ENCODE measurements at regions not wholly inside any gene's neighbourhood (a gene's known extent, or its start where the extent isn't known, plus 50 kb on each side); places are given as distances from the start of the nearest gene placed in this dataset.

GRCh38 chr11:122392508-122392907 is 263.0 kb upstream of the UBASH3B start:
- in situ Hi-C loops (cut with MboI; ENCODE audit: low sequenced_read_pairs) (no loop called here), dilution Hi-C loops (cut with HindIII; ENCODE audit: low sequenced_read_pairs, unreplicated experiment) (no loop called here), intact Hi-C loops (cut with micrococcal nuclease) (no loop called here)
- no CpG with 5 or more reads among the region's 3 CpGs for WGBS, 2 experiments (ENCODE audit: extremely low coverage in 2 of 2, insufficient read length in 1 of 2)
- TF ChIP-seq SMC3 (IDR thresholded peaks at IDR 0.05; ENCODE audit: low read depth, low read length) = no peak
- TF ChIP-seq POLR2A (IDR thresholded peaks at IDR 0.05; ENCODE audit: low read depth, low read length) = no peak
- TF ChIP-seq CTCF (conservative IDR thresholded peaks at IDR 0.05; ENCODE audit: low read depth, low read length) = no peak
- no peak for TF ChIP-seq CEBPB (IDR thresholded peaks at IDR 0.05; ENCODE audit: low read depth, low read length)
- no peak for TF ChIP-seq CHD1 (IDR thresholded peaks at IDR 0.05; ENCODE audit: low read depth, low read length)
- no peak for TF ChIP-seq BHLHE40 (IDR thresholded peaks at IDR 0.05; ENCODE audit: low read depth, low read length)
- TF ChIP-seq RCOR1 (IDR thresholded peaks at IDR 0.05; ENCODE audit: insufficient replicate concordance, low read length) = no peak
- TF ChIP-seq ELK1 (IDR thresholded peaks at IDR 0.05; ENCODE audit: borderline replicate concordance, low read depth, low read length) = no peak
- no peak for TF ChIP-seq MAFK (IDR thresholded peaks at IDR 0.05; ENCODE audit: low read depth, low read length)
- no peak for TF ChIP-seq RFX5 (IDR thresholded peaks at IDR 0.05; ENCODE audit: low read depth, low read length)
- no peak for TF ChIP-seq MAZ (IDR thresholded peaks at IDR 0.05; ENCODE audit: borderline replicate concordance, low read depth, low read length)
- no peak for TF ChIP-seq RAD21 (IDR thresholded peaks at IDR 0.05; ENCODE audit: low read length)
- TF ChIP-seq FOS (IDR thresholded peaks at IDR 0.05; ENCODE audit: low read depth, low read length) = no peak
- TF ChIP-seq NFE2L2 (IDR thresholded peaks at IDR 0.05; ENCODE audit: low read depth, low read length) = no peak
- TF ChIP-seq MXI1 (IDR thresholded peaks at IDR 0.05; ENCODE audit: borderline replicate concordance, low read depth, low read length) = no peak
- no peak for TF ChIP-seq USF2 (IDR thresholded peaks at IDR 0.05; ENCODE audit: low read depth, low read length)
- H4K8ac ChIP-seq (ENCODE audit: low read depth in 2 of 2, low read length in 2 of 2) = no peak overlapping the region
- no peaks in the 10 kb centered on the region for H3K9me1 ChIP-seq (ENCODE audit: insufficient read depth, low read length)
- no peak overlapping the region for H2AK9ac ChIP-seq (replicated peaks; ENCODE audit: low read depth, low read length, poor library complexity)
- no peak overlapping the region for H2AK5ac ChIP-seq (ENCODE audit: low read depth, low read length)
- ChIA-PET CTCF (no interaction called here), POLR2A (ENCODE audit: unreplicated experiment) (no interaction called here)
- no peak overlapping the region for H3K4me3 ChIP-seq (ENCODE audit: insufficient read depth, low read depth, low read length)
- H3K4ac ChIP-seq (ENCODE audit: low read depth, low read length) = no peak overlapping the region
- H3K4me1 ChIP-seq (ENCODE audit: control insufficient read depth, insufficient read depth, low read length) = no peaks in the 10 kb centered on the region
- H2AFZ ChIP-seq (replicated peaks; ENCODE audit: low read length, poor library complexity) = no peak overlapping the region
- H4K20me1 ChIP-seq (ENCODE audit: insufficient read depth, low read length) = no peaks in the 10 kb centered on the region
- 0 out of 2 replicates have a peak, but pooled peaks cover 1% of the 10 kb centered on the region for H3K9me3 ChIP-seq (ENCODE audit: control insufficient read depth, insufficient read depth, low read length)
- H3K14ac ChIP-seq (replicated peaks; ENCODE audit: low read depth, low read length) = no peak overlapping the region
- H3K23ac ChIP-seq (ENCODE audit: low read depth, low read length) = no peak overlapping the region
- no peak overlapping the region for H2BK15ac ChIP-seq (ENCODE audit: low read depth, low read length)
- no peak overlapping the region for H3K56ac ChIP-seq (ENCODE audit: extremely low read depth, insufficient read depth, low read length)
- no peak for DNase-seq
- H3K36me3 ChIP-seq (ENCODE audit: control insufficient read depth, insufficient read depth, low read length) = no peaks in the 10 kb centered on the region
- no TSS peak for BruUV-seq (replicated peaks)
- no peak overlapping the region for H2BK120ac ChIP-seq (ENCODE audit: low read depth, low read length)
- no peak overlapping the region for H3K27ac ChIP-seq (ENCODE audit: insufficient read depth, low read length)
- no peak overlapping the region for H3K18ac ChIP-seq (ENCODE audit: low read depth, low read length)
- no peaks in the 10 kb centered on the region for H3K79me1 ChIP-seq (ENCODE audit: low read depth in 1 of 2, low read length in 2 of 2)
- H2BK5ac ChIP-seq (ENCODE audit: low read depth, low read length, poor library complexity, severe bottlenecking) = no peak overlapping the region
- H3K9ac ChIP-seq (ENCODE audit: low read depth, low read length) = no peak overlapping the region
- H2BK20ac ChIP-seq (ENCODE audit: low read depth, low read length) = no peak overlapping the region
- H4K91ac ChIP-seq (ENCODE audit: insufficient read depth, low read depth, low read length) = no peak overlapping the region
- no peak overlapping the region for H4K5ac ChIP-seq (ENCODE audit: low read depth, low read length)
- ATAC-seq (ENCODE audit: low read depth) = no peak
- no peaks in the 10 kb centered on the region for H3K27me3 ChIP-seq (ENCODE audit: control insufficient read depth, insufficient read depth, low read length)
- H3K4me2 ChIP-seq (ENCODE audit: low read depth, low read length) = no peak overlapping the region
